ENCODE measurements at regions not wholly inside any gene's neighbourhood (a gene's known extent, or its start where the extent isn't known, plus 50 kb on each side); places are given as distances from the start of the nearest gene placed in this dataset.

DNA sequence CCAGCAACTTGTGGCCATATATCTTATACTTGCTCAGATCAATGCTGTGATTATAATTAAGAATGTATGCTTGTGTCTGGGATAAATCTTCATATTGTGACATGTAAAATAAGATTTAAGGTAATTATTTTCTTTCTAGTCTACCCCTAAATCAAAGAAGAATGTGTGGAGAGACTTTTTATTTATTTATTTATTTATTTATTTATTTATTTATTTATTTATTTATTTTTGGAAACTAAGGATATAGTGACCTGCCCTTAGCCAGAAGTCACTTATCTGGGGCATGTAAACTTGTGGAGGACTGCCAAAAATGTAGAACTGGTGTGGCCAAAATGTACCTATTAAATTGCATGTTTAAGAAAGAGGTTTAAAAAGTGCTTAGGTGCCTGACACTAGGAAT lies 144.3 kb downstream of the BEND2 start (continued):
- TF ChIP-seq ZNF347 (CRISPR knock-in tag; IDR thresholded peaks at IDR 0.05; ENCODE audit: low read depth) (no peak), ASH1L (IDR thresholded peaks at IDR 0.05; ENCODE audit: borderline replicate concordance, low read depth, partially characterized antibody) (no peak)
- TF ChIP-seq, protein P1, sequence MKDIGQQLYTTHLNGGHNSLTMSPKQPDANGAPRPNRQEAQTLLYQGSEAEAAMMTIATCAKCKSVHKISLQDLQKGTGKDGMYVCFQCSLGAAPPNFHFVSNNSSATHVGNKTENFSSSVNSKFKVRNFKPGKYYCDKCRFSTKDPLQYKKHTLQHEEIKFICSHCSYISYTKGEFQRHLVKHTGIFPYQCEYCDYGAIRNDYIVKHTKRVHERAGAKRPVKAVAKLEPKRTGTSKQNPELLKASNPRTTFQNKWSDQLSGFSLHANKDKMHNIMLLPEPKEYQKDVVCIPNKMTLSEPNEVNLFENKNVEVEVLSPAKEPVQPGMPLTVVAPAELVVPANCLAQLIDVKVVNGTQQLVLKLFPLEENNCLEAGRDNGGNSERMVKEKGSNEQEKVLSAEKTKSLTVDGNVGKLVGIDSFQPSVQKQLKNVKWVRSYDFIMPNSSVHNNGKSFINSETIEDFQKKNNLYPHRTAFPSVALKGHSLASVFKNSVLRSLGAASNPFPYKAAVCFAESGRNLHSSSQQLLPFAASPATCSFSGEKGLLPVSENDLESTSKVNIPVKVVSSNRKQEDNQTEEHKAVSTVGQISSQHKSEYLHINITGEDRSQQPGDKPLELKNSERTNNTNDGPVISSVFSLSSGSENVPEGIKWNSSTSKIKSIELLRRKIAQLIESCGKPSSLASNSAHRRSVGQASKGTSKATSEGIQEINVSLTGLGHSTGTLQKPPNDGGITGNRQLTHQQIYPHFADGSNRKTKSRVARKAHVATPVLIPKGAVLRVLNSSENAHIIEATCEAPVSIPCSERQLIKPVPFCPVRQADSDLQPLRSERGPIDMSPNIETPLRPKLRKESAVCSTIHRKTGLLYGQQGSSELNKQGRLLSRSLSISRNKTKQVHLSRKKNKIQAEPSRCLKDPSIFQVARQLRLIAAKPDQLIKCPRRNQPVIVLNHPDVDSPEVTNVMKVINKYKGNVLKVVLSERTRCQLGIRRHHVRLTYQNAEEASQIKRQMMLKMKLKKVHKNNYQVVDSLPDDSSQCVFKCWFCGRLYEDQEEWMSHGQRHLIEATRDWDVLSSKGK (CRISPR knock-in tag; IDR thresholded peaks at IDR 0.05) = no peak

DNA sequence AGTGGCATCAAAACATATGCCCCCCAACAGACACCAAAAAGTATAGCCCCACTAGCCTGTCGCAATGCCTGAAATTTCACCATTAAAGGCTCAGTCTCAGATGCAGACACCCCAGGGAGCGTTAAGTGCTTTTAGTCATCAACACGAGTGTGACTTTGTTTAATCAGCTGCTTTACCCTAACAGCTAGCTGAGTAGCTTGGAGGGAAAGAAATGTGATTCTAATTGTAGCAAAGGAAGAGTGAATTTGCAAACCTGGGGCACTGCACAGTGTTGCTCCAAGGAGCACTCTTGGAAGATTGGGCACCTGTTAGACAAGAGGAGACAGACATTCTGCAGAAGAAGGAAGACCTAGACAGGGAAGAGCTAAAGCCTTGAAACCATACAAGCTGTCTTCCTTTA lies 145.1 kb downstream of the BEND2 start:
- H3K4me3 ChIP-seq = no peak overlapping the region
- H3K4me2 ChIP-seq (ENCODE audit: insufficient read depth, low read length) = no peak overlapping the region
- FAIRE-seq (no peak), ATAC-seq (no peak), DNase-seq (ENCODE audit: extremely low read depth in 1 of 4, low spot score in 3 of 4) (no peak)
- H3K4me1 ChIP-seq (replicated peaks in 1 of 2; ENCODE audit: control insufficient read depth in 2 of 2, insufficient read depth in 2 of 2, low read length in 2 of 2) = no peaks in the 10 kb centered on the region
- no peaks in the 10 kb centered on the region; a peak in 1 of 5 replicates for H3K27me3 ChIP-seq (ENCODE audit: control insufficient read depth in 2 of 2, insufficient read depth in 2 of 2, low read length in 2 of 2)
- in situ Hi-C loops (cut with MboI) = no loop called here
- no peaks in the 10 kb centered on the region for H3K79me2 ChIP-seq (ENCODE audit: control insufficient read depth, insufficient read depth, low read length)
- H3K9me3 ChIP-seq (replicated peaks; ENCODE audit: control insufficient read depth, insufficient read depth, low read depth, low read length) = no peaks in the 10 kb centered on the region
- no peak overlapping the region for H2AFZ ChIP-seq (ENCODE audit: low read depth, low read length)
- no peak overlapping the region for H3K9ac ChIP-seq (ENCODE audit: insufficient read depth in 1 of 2, low read depth in 2 of 2, low read length in 2 of 2)
- ChIA-PET CTCF (ENCODE audit: low intra/inter-chr PET ratio) (no interaction called here), POLR2A (no interaction called here)
- H3K9me1 ChIP-seq (ENCODE audit: control insufficient read depth, insufficient read depth, low read length) = no peaks in the 10 kb centered on the region
- H3K36me3 ChIP-seq (ENCODE audit: control insufficient read depth, insufficient read depth, low read length) = no peaks in the 10 kb centered on the region
- 0% methylated on average over 3 of the region's 3 CpGs for WGBS (ENCODE audit: insufficient coverage, low coverage, missing lambda C conversion rate)
- BruUV-seq (replicated peaks) = no TSS peak
- H3K27ac ChIP-seq (ENCODE audit: extremely low read depth, low read depth, low read length) = no peak overlapping the region
- intact Hi-C loops (cut with micrococcal nuclease) = no loop called here
- no peaks in the 10 kb centered on the region for H4K20me1 ChIP-seq (replicated peaks; ENCODE audit: control insufficient read depth, insufficient read depth, low read length)
- TF ChIP-seq ZNF436 (CRISPR knock-in tag; IDR thresholded peaks at IDR 0.05) = no peak
- no peak for TF ChIP-seq ZSCAN29 (IDR thresholded peaks at IDR 0.05)
- TF ChIP-seq ZC3H8 (IDR thresholded peaks at IDR 0.05) = no peak
- TF ChIP-seq, protein P2, sequence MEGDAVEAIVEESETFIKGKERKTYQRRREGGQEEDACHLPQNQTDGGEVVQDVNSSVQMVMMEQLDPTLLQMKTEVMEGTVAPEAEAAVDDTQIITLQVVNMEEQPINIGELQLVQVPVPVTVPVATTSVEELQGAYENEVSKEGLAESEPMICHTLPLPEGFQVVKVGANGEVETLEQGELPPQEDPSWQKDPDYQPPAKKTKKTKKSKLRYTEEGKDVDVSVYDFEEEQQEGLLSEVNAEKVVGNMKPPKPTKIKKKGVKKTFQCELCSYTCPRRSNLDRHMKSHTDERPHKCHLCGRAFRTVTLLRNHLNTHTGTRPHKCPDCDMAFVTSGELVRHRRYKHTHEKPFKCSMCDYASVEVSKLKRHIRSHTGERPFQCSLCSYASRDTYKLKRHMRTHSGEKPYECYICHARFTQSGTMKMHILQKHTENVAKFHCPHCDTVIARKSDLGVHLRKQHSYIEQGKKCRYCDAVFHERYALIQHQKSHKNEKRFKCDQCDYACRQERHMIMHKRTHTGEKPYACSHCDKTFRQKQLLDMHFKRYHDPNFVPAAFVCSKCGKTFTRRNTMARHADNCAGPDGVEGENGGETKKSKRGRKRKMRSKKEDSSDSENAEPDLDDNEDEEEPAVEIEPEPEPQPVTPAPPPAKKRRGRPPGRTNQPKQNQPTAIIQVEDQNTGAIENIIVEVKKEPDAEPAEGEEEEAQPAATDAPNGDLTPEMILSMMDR (IDR thresholded peaks at IDR 0.05 in 2 of 3, conservative IDR thresholded peaks at IDR 0.05 in 1 of 3; ENCODE audit: insufficient read depth in 2 of 3, low read depth in 1 of 3, low read length in 3 of 3) = no peak
- no peak for TF ChIP-seq ZNF311 (CRISPR knock-in tag; IDR thresholded peaks at IDR 0.05)
- no peak for TF ChIP-seq GTF2E2 (tag; IDR thresholded peaks at IDR 0.05)
- no peak for TF ChIP-seq CTBP1 (IDR thresholded peaks at IDR 0.05; ENCODE audit: borderline replicate concordance)
- TF ChIP-seq, protein P3, sequence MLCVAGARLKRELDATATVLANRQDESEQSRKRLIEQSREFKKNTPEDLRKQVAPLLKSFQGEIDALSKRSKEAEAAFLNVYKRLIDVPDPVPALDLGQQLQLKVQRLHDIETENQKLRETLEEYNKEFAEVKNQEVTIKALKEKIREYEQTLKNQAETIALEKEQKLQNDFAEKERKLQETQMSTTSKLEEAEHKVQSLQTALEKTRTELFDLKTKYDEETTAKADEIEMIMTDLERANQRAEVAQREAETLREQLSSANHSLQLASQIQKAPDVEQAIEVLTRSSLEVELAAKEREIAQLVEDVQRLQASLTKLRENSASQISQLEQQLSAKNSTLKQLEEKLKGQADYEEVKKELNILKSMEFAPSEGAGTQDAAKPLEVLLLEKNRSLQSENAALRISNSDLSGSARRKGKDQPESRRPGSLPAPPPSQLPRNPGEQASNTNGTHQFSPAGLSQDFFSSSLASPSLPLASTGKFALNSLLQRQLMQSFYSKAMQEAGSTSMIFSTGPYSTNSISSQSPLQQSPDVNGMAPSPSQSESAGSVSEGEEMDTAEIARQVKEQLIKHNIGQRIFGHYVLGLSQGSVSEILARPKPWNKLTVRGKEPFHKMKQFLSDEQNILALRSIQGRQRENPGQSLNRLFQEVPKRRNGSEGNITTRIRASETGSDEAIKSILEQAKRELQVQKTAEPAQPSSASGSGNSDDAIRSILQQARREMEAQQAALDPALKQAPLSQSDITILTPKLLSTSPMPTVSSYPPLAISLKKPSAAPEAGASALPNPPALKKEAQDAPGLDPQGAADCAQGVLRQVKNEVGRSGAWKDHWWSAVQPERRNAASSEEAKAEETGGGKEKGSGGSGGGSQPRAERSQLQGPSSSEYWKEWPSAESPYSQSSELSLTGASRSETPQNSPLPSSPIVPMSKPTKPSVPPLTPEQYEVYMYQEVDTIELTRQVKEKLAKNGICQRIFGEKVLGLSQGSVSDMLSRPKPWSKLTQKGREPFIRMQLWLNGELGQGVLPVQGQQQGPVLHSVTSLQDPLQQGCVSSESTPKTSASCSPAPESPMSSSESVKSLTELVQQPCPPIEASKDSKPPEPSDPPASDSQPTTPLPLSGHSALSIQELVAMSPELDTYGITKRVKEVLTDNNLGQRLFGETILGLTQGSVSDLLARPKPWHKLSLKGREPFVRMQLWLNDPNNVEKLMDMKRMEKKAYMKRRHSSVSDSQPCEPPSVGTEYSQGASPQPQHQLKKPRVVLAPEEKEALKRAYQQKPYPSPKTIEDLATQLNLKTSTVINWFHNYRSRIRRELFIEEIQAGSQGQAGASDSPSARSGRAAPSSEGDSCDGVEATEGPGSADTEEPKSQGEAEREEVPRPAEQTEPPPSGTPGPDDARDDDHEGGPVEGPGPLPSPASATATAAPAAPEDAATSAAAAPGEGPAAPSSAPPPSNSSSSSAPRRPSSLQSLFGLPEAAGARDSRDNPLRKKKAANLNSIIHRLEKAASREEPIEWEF (CRISPR knock-in tag; IDR thresholded peaks at IDR 0.05) = no peak
- no peak for TF ChIP-seq ZKSCAN8 (CRISPR knock-in tag; IDR thresholded peaks at IDR 0.05)
- TF ChIP-seq TAF7 (tag; IDR thresholded peaks at IDR 0.05) = no peak

All from K562 (cell line).